HEK293 (cell line): ENCODE measurements at regions not wholly inside any gene's neighbourhood (a gene's known extent, or its start where the extent isn't known, plus 50 kb on each side); places are given as distances from the start of the nearest gene placed in this dataset.

Source experiments
- CTCF ChIP-seq: fragments of 450-650 bp; formaldehyde crosslinking; IDR thresholded peaks from 2 replicates; pipeline ENCODE4 v1.5.1; 2016; ENCODE audit warnings: missing biosample characterization, missing genetic modification characterization
- REST ChIP-seq: fragments of 450-650 bp; formaldehyde crosslinking; IDR thresholded peaks from 2 replicates; pipeline ENCODE4 v1.5.1; 2016; ENCODE audit warnings: missing biosample characterization, missing genetic modification characterization
- ZNF324 ChIP-seq: fragments of 450-650 bp; formaldehyde crosslinking; IDR thresholded peaks from 2 replicates; pipeline ENCODE4 v1.5.1; 2016; ENCODE audit warnings: missing biosample characterization, missing genetic modification characterization
- ZNF768 ChIP-seq: fragments of 450-650 bp; formaldehyde crosslinking; IDR thresholded peaks from 2 replicates; pipeline ENCODE4 v1.5.1; 2018; ENCODE audit warnings: missing biosample characterization, mild to moderate bottlenecking, missing genetic modification characterization
- ZSCAN18 ChIP-seq: fragments of 450-650 bp; formaldehyde crosslinking; IDR thresholded peaks from 2 replicates; pipeline ENCODE4 v1.5.1; 2016; ENCODE audit warnings: missing biosample characterization, missing genetic modification characterization

- TF ChIP-seq ZNF768 (tag by site-specific recombination) = no peak
- TF ChIP-seq ZSCAN18 (tag by site-specific recombination) = no peak
- TF ChIP-seq CTCF (tag by site-specific recombination) = no peak
- TF ChIP-seq REST (tag by site-specific recombination) = no peak
- no peak for TF ChIP-seq ZNF324 (tag by site-specific recombination)
Observed at GRCh38 chr12:17097674-17098073, 491.7 kb upstream of the LMO3 start.
